HepG2 (cell line): ENCODE measurements at regions not wholly inside any gene's neighbourhood (a gene's known extent, or its start where the extent isn't known, plus 50 kb on each side); places are given as distances from the start of the nearest gene placed in this dataset.

ENCODE experiments used
- ATAC-seq: fragments of 200-7000 bp; cut with Tn5 transposase; 3 replicates; pipeline ENCODE4 v1.9.1; 2020; ENCODE audit warnings: mild to moderate bottlenecking, moderate library complexity
- BruUV-seq: library from RNA; stranded (reverse); fragments of 400-500 nt; replicated peaks from 2 replicates; lab custom pipeline; 2021; lab: Mats Ljungman, UMichigan
- CTCF ChIA-PET: fragments of 300-600 bp; formaldehyde crosslinking; extraction: SDS; loops from one replicate; lab custom pipeline; 2021; ENCODE audit warnings: low total read pairs, inconsistent platforms, low intra/inter-chr PET ratio; lab: Yijun Ruan, JAX
- POLR2A ChIA-PET: fragments of 350-600 bp; sonication (Branson Sonifier 250); formaldehyde crosslinking; loops from one replicate; lab custom pipeline; 2020; ENCODE audit warnings: antibody characterized with exemption, inconsistent platforms; lab: Yijun Ruan, JAX
- DNase-seq: peaks from one replicate; pipeline ENCODE4 v3.0.0-alpha.2; 2015; ENCODE audit warnings: low spot score
- FAIRE-seq: peaks from 3 replicates; lab custom pipeline; 2011; peaks lifted over from hg19 to GRCh38; lab: Jason Lieb, UNC
- H2AFZ ChIP-seq: one replicate; pipeline ENCODE4 v1.6.1; 2011; ENCODE audit warnings: low read length, inconsistent platforms
- H3K27ac ChIP-seq: fragments of 300-600 bp; 3 replicates; pipeline ENCODE4 v1.8.0; 2011; ENCODE audit warnings: mixed run types, mild to moderate bottlenecking, mixed read lengths, low read length, inconsistent platforms; ENCODE audit not compliant: insufficient read depth; ENCODE audit errors: extremely low read length
- H3K27me3 ChIP-seq, 2 experiments: fragments of 200-600 bp in 1 of 2; 2 replicates in 1 of 2; 3 replicates in 1 of 2; pipeline versions ENCODE4 v1.6.0 to v1.8.0; 2011; ENCODE audit warnings: low read length in 2 of 2, mild to moderate bottlenecking in 2 of 2, moderate library complexity in 2 of 2, inconsistent platforms in 1 of 2; ENCODE audit not compliant: insufficient read depth in 2 of 2, control insufficient read depth in 1 of 2
- H3K36me3 ChIP-seq, 2 experiments: fragments of 200-600 bp in 1 of 2; replicated peaks in 1 of 2; 2 replicates in 1 of 2; 3 replicates in 1 of 2; pipeline versions ENCODE4 v1.5.1 to v1.8.0; 2011; ENCODE audit warnings: low read length in 2 of 2, inconsistent platforms in 1 of 2; ENCODE audit not compliant: insufficient read depth in 2 of 2, control insufficient read depth in 1 of 2
- H3K4me1 ChIP-seq: 2 replicates; pipeline ENCODE4 v1.5.1; 2012; ENCODE audit warnings: low read length, inconsistent platforms; ENCODE audit not compliant: insufficient read depth
- H3K4me2 ChIP-seq: 2 replicates; pipeline ENCODE4 v1.6.0; 2011; ENCODE audit warnings: low read depth, low read length, inconsistent platforms
- H3K4me3 ChIP-seq, 3 experiments: fragments of 200-600 bp in 1 of 3; sonication (generic), shearing (Covaris generic) in 1 of 3; replicated peaks in 1 of 3; 2 replicates each; pipeline ENCODE4 v1.5.1; 2011 to 2016; ENCODE audit warnings: low read length in 3 of 3, inconsistent platforms in 2 of 3, low read depth in 2 of 3, mild to moderate bottlenecking in 2 of 3, control low read depth in 1 of 3, mixed read lengths in 1 of 3; ENCODE audit not compliant: insufficient read depth in 1 of 3
- H3K79me2 ChIP-seq: one replicate; pipeline ENCODE4 v1.6.1; 2011; ENCODE audit warnings: low read length, inconsistent platforms; ENCODE audit not compliant: insufficient read depth
- H3K9ac ChIP-seq: 2 replicates; pipeline ENCODE4 v1.6.0; 2011; ENCODE audit warnings: mild to moderate bottlenecking, low read depth, low read length, inconsistent platforms; ENCODE audit not compliant: insufficient read depth
- H3K9me3 ChIP-seq: 2 replicates; pipeline ENCODE4 v1.5.1; 2012; ENCODE audit warnings: mild to moderate bottlenecking, low read length
- H4K20me1 ChIP-seq: 2 replicates; pipeline ENCODE4 v1.6.0; 2011; ENCODE audit warnings: inconsistent platforms, mild to moderate bottlenecking, low read length, moderate library complexity; ENCODE audit not compliant: insufficient read depth
- CEBPG ChIP-seq: IDR thresholded peaks from 2 replicates; pipeline ENCODE4 v1.6.1; 2016
- MATR3 ChIP-seq: sonication (generic); formaldehyde crosslinking; IDR thresholded peaks from 2 replicates; pipeline ENCODE4 v1.4.0; 2020; ENCODE audit warnings: missing genetic modification reagents
- PAWR ChIP-seq: sonication (generic); formaldehyde crosslinking; IDR thresholded peaks from 2 replicates; pipeline ENCODE4 v1.4.0; 2020; ENCODE audit warnings: missing genetic modification reagents, mild to moderate bottlenecking, borderline replicate concordance
- SIX4 ChIP-seq: sonication (generic); formaldehyde crosslinking; IDR thresholded peaks from 2 replicates; pipeline ENCODE4 v1.4.0; 2020; ENCODE audit warnings: missing genetic modification reagents
- ZFAT ChIP-seq: sonication (generic); formaldehyde crosslinking; conservative IDR thresholded peaks from 2 replicates; pipeline ENCODE4 v1.8.1; 2023; ENCODE audit warnings: missing genetic modification reagents, inconsistent platforms
- ZNF207 ChIP-seq: fragments of 450-650 bp; IDR thresholded peaks from 2 replicates; pipeline ENCODE4 v1.6.1; 2016; ENCODE audit warnings: antibody characterized with exemption, borderline replicate concordance
- ZNF354B ChIP-seq: sonication (generic); formaldehyde crosslinking; IDR thresholded peaks from 2 replicates; pipeline ENCODE4 v1.8.0; 2022; ENCODE audit warnings: mild to moderate bottlenecking, missing genetic modification reagents
- ZNF501 ChIP-seq: sonication (generic); formaldehyde crosslinking; IDR thresholded peaks from 2 replicates; pipeline ENCODE4 v1.5.1; 2020; ENCODE audit warnings: mild to moderate bottlenecking, moderate library complexity, missing genetic modification reagents
- ZNF7 ChIP-seq: IDR thresholded peaks from 2 replicates; pipeline ENCODE4 v1.6.1; 2016; ENCODE audit warnings: missing biosample characterization, missing genetic modification reagents
- WGBS: methylation state at CpG from one replicate; pipeline ENCODE4 v1.1.6; 2017; ENCODE audit warnings: low lambda C conversion rate; 5-methylcytosine and 5-hydroxymethylcytosine counted together
- in situ Hi-C: cut with HindIII; loops from 2 replicates; pipeline ENCODE4 v1.10.0; 2017; ENCODE audit warnings: low pct_unique_long_range_greater_than_20kb; ENCODE audit not compliant: extremely low pct_ligation_motif_present
- intact Hi-C: fragments of 100-400 bp; cut with micrococcal nuclease; formaldehyde crosslinking; loops from one replicate; pipeline ENCODE4 v1.10.0; 2022; ENCODE audit not compliant: unreplicated experiment
- TF ChIP-seq, protein P1 (sequence below): sonication (generic); formaldehyde crosslinking; IDR thresholded peaks from 2 replicates; pipeline ENCODE4 v1.4.0; 2020; ENCODE audit warnings: mild to moderate bottlenecking, missing genetic modification reagents, borderline replicate concordance
- TF ChIP-seq, protein P2 (sequence below): sonication (generic); formaldehyde crosslinking; IDR thresholded peaks from 2 replicates; pipeline ENCODE4 v1.4.0; 2020; ENCODE audit warnings: mild to moderate bottlenecking, missing genetic modification reagents

DNA sequence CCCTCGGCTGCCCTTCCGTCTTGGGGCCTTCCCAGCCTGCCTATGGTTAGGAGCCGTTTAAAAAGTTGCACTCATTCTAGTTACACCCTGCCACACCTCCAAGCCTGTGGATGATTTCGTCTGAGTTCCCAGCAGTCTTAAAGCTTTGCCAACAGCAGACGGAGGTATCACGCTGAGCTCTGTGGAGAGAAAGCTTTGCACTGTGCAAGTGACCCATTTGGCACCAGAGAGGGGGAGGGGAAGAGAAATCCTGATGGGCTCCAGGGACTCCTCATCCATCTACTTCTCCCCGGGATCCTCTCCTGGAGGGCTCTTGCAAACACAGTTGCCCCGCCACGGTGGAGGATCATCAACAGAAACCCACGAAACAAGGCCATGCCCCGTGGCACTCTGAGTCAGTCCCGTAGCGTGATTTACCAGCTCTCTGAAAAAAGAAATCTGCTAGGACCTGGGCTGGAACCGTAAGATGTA is 98.8 kb upstream of the CITED2 start:
- no peaks in the 10 kb centered on the region for H3K36me3 ChIP-seq
- H2AFZ ChIP-seq, result no peak overlapping the region
- H3K27me3 ChIP-seq, result peaks cover 0 to 4% of the 10 kb centered on the region in 2 experiments; a peak in 2 of 5 replicates
- TF ChIP-seq, protein P1, sequence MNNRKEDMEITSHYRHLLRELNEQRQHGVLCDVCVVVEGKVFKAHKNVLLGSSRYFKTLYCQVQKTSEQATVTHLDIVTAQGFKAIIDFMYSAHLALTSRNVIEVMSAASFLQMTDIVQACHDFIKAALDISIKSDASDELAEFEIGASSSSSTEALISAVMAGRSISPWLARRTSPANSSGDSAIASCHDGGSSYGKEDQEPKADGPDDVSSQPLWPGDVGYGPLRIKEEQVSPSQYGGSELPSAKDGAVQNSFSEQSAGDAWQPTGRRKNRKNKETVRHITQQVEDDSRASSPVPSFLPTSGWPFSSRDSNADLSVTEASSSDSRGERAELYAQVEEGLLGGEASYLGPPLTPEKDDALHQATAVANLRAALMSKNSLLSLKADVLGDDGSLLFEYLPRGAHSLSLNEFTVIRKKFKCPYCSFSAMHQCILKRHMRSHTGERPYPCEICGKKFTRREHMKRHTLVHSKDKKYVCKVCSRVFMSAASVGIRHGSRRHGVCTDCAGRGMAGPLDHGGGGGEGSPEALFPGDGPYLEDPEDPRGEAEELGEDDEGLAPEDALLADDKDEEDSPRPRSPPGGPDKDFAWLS, result no peak
- TF ChIP-seq ZFAT, result no peak
- TF ChIP-seq ZNF354B (CRISPR knock-in tag), result no peak
- TF ChIP-seq ZNF501, result no peak
- TF ChIP-seq SIX4 (CRISPR knock-in tag), result no peak
- TF ChIP-seq PAWR (CRISPR knock-in tag), result no peak
- TF ChIP-seq MATR3 (CRISPR knock-in tag), result no peak
- TF ChIP-seq ZNF7, result no peak
- no peak for TF ChIP-seq ZNF207
- TF ChIP-seq, protein P2, sequence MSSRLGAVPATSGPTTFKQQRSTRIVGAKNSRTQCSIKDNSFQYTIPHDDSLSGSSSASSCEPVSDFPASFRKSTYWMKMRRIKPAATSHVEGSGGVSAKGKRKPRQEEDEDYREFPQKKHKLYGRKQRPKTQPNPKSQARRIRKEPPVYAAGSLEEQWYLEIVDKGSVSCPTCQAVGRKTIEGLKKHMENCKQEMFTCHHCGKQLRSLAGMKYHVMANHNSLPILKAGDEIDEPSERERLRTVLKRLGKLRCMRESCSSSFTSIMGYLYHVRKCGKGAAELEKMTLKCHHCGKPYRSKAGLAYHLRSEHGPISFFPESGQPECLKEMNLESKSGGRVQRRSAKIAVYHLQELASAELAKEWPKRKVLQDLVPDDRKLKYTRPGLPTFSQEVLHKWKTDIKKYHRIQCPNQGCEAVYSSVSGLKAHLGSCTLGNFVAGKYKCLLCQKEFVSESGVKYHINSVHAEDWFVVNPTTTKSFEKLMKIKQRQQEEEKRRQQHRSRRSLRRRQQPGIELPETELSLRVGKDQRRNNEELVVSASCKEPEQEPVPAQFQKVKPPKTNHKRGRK (CRISPR knock-in tag), result no peak
- TF ChIP-seq CEBPG, result no peak
- BruUV-seq, result no TSS peak
- DNase-seq (no peak), FAIRE-seq (no peak), ATAC-seq (no peak; the same call in 2 of the 3 replicates)
- WGBS, result 61% methylated on average over 14 of the region's 14 CpGs
- peaks cover 35% of the 10 kb centered on the region for H3K4me1 ChIP-seq
- H4K20me1 ChIP-seq, result no peaks in the 10 kb centered on the region
- H3K9me3 ChIP-seq, result no peaks in the 10 kb centered on the region
- no peak overlapping the region for H3K27ac ChIP-seq
- in situ Hi-C loops, result no loop called here
- H3K9ac ChIP-seq, result no peak overlapping the region
- no peaks in the 10 kb centered on the region for H3K79me2 ChIP-seq
- intact Hi-C loops, result no loop called here
- no peak overlapping the region for H3K4me3 ChIP-seq
- POLR2A ChIA-PET, result no interaction called here
- H3K4me2 ChIP-seq, result no peak overlapping the region
- CTCF ChIA-PET, result no interaction called here
